Trophoblast cell (in vitro differentiated cells and primary cell): ENCODE measurements at regions not wholly inside any gene's neighbourhood (a gene's known extent, or its start where the extent isn't known, plus 50 kb on each side); places are given as distances from the start of the nearest gene placed in this dataset.

Experiments
- DNase-seq, 2 donors: peaks; one replicate each; pipeline ENCODE4 v3.0.0-alpha.2; 2016
- H2AFZ ChIP-seq: 2 replicates; pipeline ENCODE4 v1.6.1; 2013; ENCODE audit warnings: low read length, moderate library complexity, mild to moderate bottlenecking; ENCODE audit not compliant: insufficient read depth, poor library complexity
- H2AK5ac ChIP-seq: 2 replicates; pipeline ENCODE4 v1.6.1; 2013; ENCODE audit warnings: mild to moderate bottlenecking, low read length
- H2BK120ac ChIP-seq: 2 replicates; pipeline ENCODE4 v1.6.1; 2013; ENCODE audit warnings: low read length, mild to moderate bottlenecking, moderate library complexity; ENCODE audit not compliant: insufficient read depth, poor library complexity
- H2BK12ac ChIP-seq: 2 replicates; pipeline ENCODE4 v1.6.1; 2013; ENCODE audit warnings: mild to moderate bottlenecking, low read length, moderate library complexity
- H2BK5ac ChIP-seq: 2 replicates; pipeline ENCODE4 v1.6.1; 2013; ENCODE audit warnings: low read length, low read depth, moderate library complexity, mild to moderate bottlenecking; ENCODE audit not compliant: poor library complexity
- H3K14ac ChIP-seq: 2 replicates; pipeline ENCODE4 v1.6.1; 2013; ENCODE audit warnings: mild to moderate bottlenecking, low read length
- H3K18ac ChIP-seq: 2 replicates; pipeline ENCODE4 v1.6.1; 2013; ENCODE audit warnings: mild to moderate bottlenecking, low read length
- H3K23ac ChIP-seq: 2 replicates; pipeline ENCODE4 v1.6.1; 2013; ENCODE audit warnings: low read length
- H3K27ac ChIP-seq: 2 replicates; pipeline ENCODE4 v1.5.1; 2013; ENCODE audit warnings: low read depth, mild to moderate bottlenecking, inconsistent platforms, low read length, moderate library complexity
- H3K27me3 ChIP-seq: 2 replicates; pipeline ENCODE4 v1.6.1; 2013; ENCODE audit warnings: inconsistent platforms, mild to moderate bottlenecking, low read length, moderate library complexity; ENCODE audit not compliant: insufficient read depth
- H3K36me3 ChIP-seq, 2 experiments: 1 replicate in 1 of 2; 2 replicates in 1 of 2; pipeline ENCODE4 v1.6.1; 2013; ENCODE audit warnings: low read length in 2 of 2, mild to moderate bottlenecking in 2 of 2, moderate library complexity in 1 of 2; ENCODE audit not compliant: insufficient read depth in 2 of 2, control insufficient read depth in 1 of 2
- H3K4ac ChIP-seq: 2 replicates; pipeline ENCODE4 v1.6.1; 2013; ENCODE audit warnings: low read depth, mild to moderate bottlenecking, low read length, moderate library complexity
- H3K4me1 ChIP-seq, 2 experiments: 1 replicate in 1 of 2; 2 replicates in 1 of 2; pipeline ENCODE4 v1.6.1; 2013; ENCODE audit warnings: low read length in 2 of 2, mild to moderate bottlenecking in 2 of 2, moderate library complexity in 1 of 2; ENCODE audit not compliant: insufficient read depth in 2 of 2, control insufficient read depth in 1 of 2
- H3K4me2 ChIP-seq: 2 replicates; pipeline ENCODE4 v1.6.1; 2013; ENCODE audit warnings: inconsistent platforms, mild to moderate bottlenecking, low read length, moderate library complexity
- H3K4me3 ChIP-seq: 2 replicates; pipeline ENCODE4 v1.5.1; 2013; ENCODE audit warnings: mild to moderate bottlenecking, low read depth, low read length, inconsistent platforms
- H3K79me1 ChIP-seq: one replicate; pipeline ENCODE4 v1.6.1; 2013; ENCODE audit warnings: low read length
- H3K79me2 ChIP-seq: 2 replicates; pipeline ENCODE4 v1.6.1; 2013; ENCODE audit warnings: low read length, mild to moderate bottlenecking; ENCODE audit not compliant: control insufficient read depth, insufficient read depth, poor library complexity
- H3K9ac ChIP-seq: 2 replicates; pipeline ENCODE4 v1.6.1; 2013; ENCODE audit warnings: mild to moderate bottlenecking, low read length
- H3K9me3 ChIP-seq: 2 replicates; pipeline ENCODE4 v1.6.1; 2013; ENCODE audit warnings: low read depth, mild to moderate bottlenecking, control low read depth, inconsistent platforms, low read length; ENCODE audit not compliant: insufficient read depth
- H4K12ac ChIP-seq: 2 replicates; pipeline ENCODE4 v1.6.1; 2013; ENCODE audit warnings: low read depth, mild to moderate bottlenecking, low read length, moderate library complexity
- H4K8ac ChIP-seq: 2 replicates; pipeline ENCODE4 v1.6.1; 2013; ENCODE audit warnings: low read depth, mild to moderate bottlenecking, low read length, moderate library complexity
- H4K91ac ChIP-seq: one replicate; pipeline ENCODE4 v1.6.1; 2013; ENCODE audit warnings: low read depth, mild to moderate bottlenecking, low read length, moderate library complexity
- WGBS: extraction: QIAGEN DNeasy Blood & Tissue Kit; methylation state at CpG from one replicate; pipeline ENCODE4 v1.1.7; 2013; ENCODE audit warnings: missing lambda C conversion rate; ENCODE audit not compliant: insufficient read length, insufficient coverage; ENCODE audit errors: extremely low coverage; 5-methylcytosine and 5-hydroxymethylcytosine counted together

DNA sequence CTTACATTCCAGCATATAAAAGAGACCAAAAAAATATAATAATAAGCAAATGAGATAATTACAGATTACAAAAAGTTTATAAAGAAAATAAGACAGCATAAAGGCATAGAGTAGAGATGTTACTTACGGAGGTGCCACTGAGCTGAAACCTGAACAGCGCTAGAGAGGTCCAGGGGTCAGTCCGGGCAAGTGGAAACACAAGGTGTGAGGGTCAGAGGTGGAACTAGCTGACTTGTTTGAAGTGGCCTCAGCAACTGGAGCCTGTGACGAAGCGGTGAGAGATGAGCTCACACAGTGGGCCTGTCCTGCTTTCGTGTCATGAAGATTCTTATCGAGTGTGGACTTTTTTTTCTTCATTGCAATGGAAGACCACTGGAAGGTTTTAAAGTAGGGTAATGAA, 288.3 kb upstream of the TANK start:
- H3K9me3 ChIP-seq = no peaks in the 10 kb centered on the region
- no CpG with 5 or more reads among the region's 7 CpGs for WGBS
- no peak overlapping the region for H2AK5ac ChIP-seq

DNA sequence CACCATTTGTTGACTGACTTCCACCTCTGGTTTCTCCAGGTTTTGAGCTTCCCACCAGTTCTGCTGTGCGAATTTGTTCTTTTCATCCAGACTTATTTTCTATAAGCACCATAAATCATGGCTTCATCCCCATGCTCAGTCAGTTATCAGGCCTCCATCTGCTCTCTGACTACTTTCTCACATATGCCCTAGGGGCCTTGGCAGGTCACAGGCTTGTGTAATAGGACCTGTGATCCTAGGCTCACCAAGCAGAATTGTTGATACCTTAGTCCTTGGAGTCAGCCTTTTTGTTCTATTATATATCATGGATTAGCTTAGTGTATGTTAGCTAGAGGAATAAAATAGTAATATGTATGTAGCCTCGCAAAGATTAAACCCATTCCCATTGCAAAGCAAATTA, 284.2 kb upstream of the TANK start:
- Histone ChIP-seq H2BK5ac (no peak overlapping the region), H3K14ac (no peak overlapping the region), H3K9ac (no peak overlapping the region), H3K27me3 (no peaks in the 10 kb centered on the region), H3K4me1 (peaks cover 2 to 5% of the 10 kb centered on the region in 2 experiments), H2AK5ac (no peak overlapping the region), H3K79me1 (no peaks in the 10 kb centered on the region), H3K18ac (no peak overlapping the region), H3K4ac (no peak overlapping the region), H3K4me2 (no peak overlapping the region), H3K27ac (no peak overlapping the region), H2AFZ (no peak overlapping the region), H4K91ac (no peak overlapping the region), H2BK120ac (no peak overlapping the region), H2BK12ac (no peak overlapping the region), H4K12ac (no peak overlapping the region), H3K79me2 (no peaks in the 10 kb centered on the region), H3K9me3 (no peaks in the 10 kb centered on the region), H3K23ac (no peak overlapping the region), H3K36me3 (no peaks in the 10 kb centered on the region), H4K8ac (no peak overlapping the region), H3K4me3 (no peak overlapping the region)
- WGBS = no CpG with 5 or more reads among the region's 2 CpGs
- peak; percentile 68 to 87 for DNase-seq

More for the DNA sequence above, 288.3 kb upstream of the TANK start:
- no peaks in the 10 kb centered on the region for H3K27me3 ChIP-seq
- no peak overlapping the region for H3K14ac ChIP-seq
- H2AFZ ChIP-seq = no peak overlapping the region
- no peaks in the 10 kb centered on the region for H3K79me2 ChIP-seq
- H4K8ac ChIP-seq = no peak overlapping the region
- H4K91ac ChIP-seq = no peak overlapping the region
- H2BK120ac ChIP-seq = no peak overlapping the region
- no peak overlapping the region for H3K23ac ChIP-seq
- no peak overlapping the region for H2BK5ac ChIP-seq
- no peak overlapping the region for H2BK12ac ChIP-seq
- no peak overlapping the region for H3K4ac ChIP-seq
- DNase-seq = no peak
- no peaks in the 10 kb centered on the region for H3K79me1 ChIP-seq
- H3K4me1 ChIP-seq = peaks cover 2 to 5% of the 10 kb centered on the region in 2 experiments
- H3K18ac ChIP-seq = no peak overlapping the region
- H4K12ac ChIP-seq = no peak overlapping the region
- H3K27ac ChIP-seq = no peak overlapping the region
- no peaks in the 10 kb centered on the region for H3K36me3 ChIP-seq
- no peak overlapping the region for H3K4me3 ChIP-seq
- no peak overlapping the region for H3K9ac ChIP-seq
- no peak overlapping the region for H3K4me2 ChIP-seq

DNA sequence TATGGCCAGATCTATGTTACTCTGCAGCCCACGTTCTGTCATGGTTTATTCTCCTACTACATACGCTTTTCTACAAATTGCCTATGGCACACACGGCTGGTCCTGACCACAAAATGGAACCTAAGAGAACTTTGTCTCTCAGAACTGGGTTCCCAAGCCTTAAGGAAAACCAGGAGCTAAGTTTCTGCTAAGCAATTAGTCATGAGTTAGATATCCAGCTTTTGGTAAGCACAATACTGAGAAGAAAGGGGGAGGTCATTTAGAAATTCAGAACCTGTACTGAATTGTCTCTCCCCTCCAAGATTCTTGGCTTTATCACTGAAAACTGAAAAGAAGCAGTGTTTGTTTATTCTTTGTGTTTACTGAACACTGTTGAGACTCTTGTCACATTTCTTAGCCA, 283.5 kb upstream of the TANK start:
- no peak overlapping the region for H3K14ac ChIP-seq
- no CpG with 5 or more reads among the region's 3 CpGs for WGBS
- peak overlapping the region; percentile 4 for H2BK12ac ChIP-seq
- H3K4me3 ChIP-seq = no peak overlapping the region
- H3K4me1 ChIP-seq = peaks cover 2 to 5% of the 10 kb centered on the region in 2 experiments
- H3K79me1 ChIP-seq = no peaks in the 10 kb centered on the region
- no peak overlapping the region for H4K8ac ChIP-seq
- no peak overlapping the region for H2BK120ac ChIP-seq
- no peak overlapping the region for H3K18ac ChIP-seq
- no peak overlapping the region for H3K27ac ChIP-seq
- no peak overlapping the region for H4K91ac ChIP-seq
- no peak overlapping the region for H3K4me2 ChIP-seq
- no peak overlapping the region for H3K9ac ChIP-seq
- H3K27me3 ChIP-seq = no peaks in the 10 kb centered on the region
- no peak overlapping the region for H2AFZ ChIP-seq
- H3K4ac ChIP-seq = no peak overlapping the region
- H3K79me2 ChIP-seq = no peaks in the 10 kb centered on the region
- no peak for DNase-seq
- no peak overlapping the region for H2BK5ac ChIP-seq
- H2AK5ac ChIP-seq = no peak overlapping the region
- H3K9me3 ChIP-seq = no peaks in the 10 kb centered on the region
- H3K23ac ChIP-seq = no peak overlapping the region
- no peaks in the 10 kb centered on the region for H3K36me3 ChIP-seq
- H4K12ac ChIP-seq = no peak overlapping the region

DNA sequence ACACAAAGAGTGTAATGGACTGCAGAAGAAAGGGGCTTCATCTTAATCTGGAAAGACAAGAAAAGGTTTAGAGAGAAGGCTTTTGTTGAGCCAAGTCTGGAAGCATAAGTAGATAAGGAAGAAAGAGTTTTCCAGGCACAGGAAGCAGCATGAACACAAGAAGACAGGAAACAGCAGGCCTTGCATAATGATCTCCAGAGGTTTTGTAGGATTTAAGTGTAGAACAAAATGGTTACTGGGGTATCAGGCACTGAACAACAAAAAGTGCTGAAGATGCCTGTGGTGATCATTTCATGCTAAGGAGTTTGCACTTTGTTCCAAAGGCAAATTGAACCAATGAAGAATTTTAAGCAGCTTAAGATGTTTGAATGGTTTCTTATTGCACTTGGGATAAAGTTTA, 281.6 kb upstream of the TANK start:
- H3K36me3 ChIP-seq = no peaks in the 10 kb centered on the region
- no peak overlapping the region for H2BK12ac ChIP-seq
- H3K79me1 ChIP-seq = no peaks in the 10 kb centered on the region
- H3K4me1 ChIP-seq = peaks cover 2 to 5% of the 10 kb centered on the region in 2 experiments
- DNase-seq = no peak
- no peak overlapping the region for H3K23ac ChIP-seq
- H3K18ac ChIP-seq = no peak overlapping the region
- H3K27me3 ChIP-seq = no peaks in the 10 kb centered on the region
- H3K4me2 ChIP-seq = no peak overlapping the region
- no peak overlapping the region for H3K9ac ChIP-seq
- no peak overlapping the region for H2BK120ac ChIP-seq
- no peak overlapping the region for H4K12ac ChIP-seq
- no peak overlapping the region for H2AK5ac ChIP-seq
- H4K8ac ChIP-seq = no peak overlapping the region
- no peak overlapping the region for H3K4ac ChIP-seq
- no peak overlapping the region for H3K27ac ChIP-seq
- no peak overlapping the region for H2BK5ac ChIP-seq
- no peaks in the 10 kb centered on the region for H3K79me2 ChIP-seq
- H4K91ac ChIP-seq = no peak overlapping the region
- H3K4me3 ChIP-seq = no peak overlapping the region
- no peaks in the 10 kb centered on the region for H3K9me3 ChIP-seq
- no peak overlapping the region for H2AFZ ChIP-seq
- H3K14ac ChIP-seq = no peak overlapping the region
